Progenitor cell of endocrine pancreas (in vitro differentiated cells): ENCODE measurements at regions not wholly inside any gene's neighbourhood (a gene's known extent, or its start where the extent isn't known, plus 50 kb on each side); places are given as distances from the start of the nearest gene placed in this dataset.

Source experiments
- DNase-seq: peaks from one replicate; pipeline ENCODE4 v3.0.0; 2021; ENCODE audit warnings: low spot score; ENCODE audit not compliant: unreplicated experiment
- H3K27ac Mint-ChIP-seq: 2 replicates; pipeline ENCODE4 v1.8.0; 2021; ENCODE audit warnings: mild to moderate bottlenecking, moderate library complexity, mixed read lengths
- H3K27me3 Mint-ChIP-seq: 2 replicates; pipeline ENCODE4 v1.8.0; 2021; ENCODE audit warnings: mixed read lengths
- H3K36me3 Mint-ChIP-seq: 2 replicates; pipeline ENCODE4 v1.8.0; 2022; ENCODE audit warnings: mixed read lengths; ENCODE audit not compliant: insufficient read depth
- H3K4me1 Mint-ChIP-seq: 2 replicates; pipeline ENCODE4 v1.8.0; 2021; ENCODE audit warnings: low read depth, mixed read lengths
- H3K4me3 Mint-ChIP-seq: 2 replicates; pipeline ENCODE4 v1.8.0; 2021; ENCODE audit warnings: low read depth, mild to moderate bottlenecking, moderate library complexity, mixed read lengths
- H3K9me3 Mint-ChIP-seq: 2 replicates; pipeline ENCODE4 v1.8.0; 2021; ENCODE audit warnings: low read depth, mixed read lengths
- TF ChIP-seq, protein P1 (sequence below): fragments of 200-600 bp; sonication (generic); IDR thresholded peaks from one replicate; pipeline ENCODE4 v1.5.0; 2021; ENCODE audit warnings: antibody characterized with exemption, mild to moderate bottlenecking; ENCODE audit not compliant: unreplicated experiment

DNA sequence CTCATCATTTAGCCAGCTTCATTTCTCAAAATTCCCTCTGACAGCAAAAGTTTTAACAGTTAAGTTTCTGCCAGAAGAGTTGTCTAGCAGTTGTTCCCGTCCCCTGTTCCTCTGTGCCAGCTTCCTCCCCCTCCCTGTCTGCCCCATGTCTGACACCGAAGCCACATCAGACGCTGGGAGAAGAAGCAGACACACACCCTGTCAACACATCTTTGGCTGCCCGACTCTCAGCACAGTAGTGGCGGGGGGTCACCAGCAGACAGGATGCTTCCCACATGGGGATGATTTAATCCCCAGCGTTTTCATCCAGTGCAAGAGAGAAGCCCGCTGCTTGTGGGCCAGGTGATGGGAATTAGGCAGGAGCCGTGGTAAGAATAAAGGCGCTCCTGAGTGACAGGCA is 379.4 kb upstream of the RUNX1 start:
- TF ChIP-seq, protein P1, sequence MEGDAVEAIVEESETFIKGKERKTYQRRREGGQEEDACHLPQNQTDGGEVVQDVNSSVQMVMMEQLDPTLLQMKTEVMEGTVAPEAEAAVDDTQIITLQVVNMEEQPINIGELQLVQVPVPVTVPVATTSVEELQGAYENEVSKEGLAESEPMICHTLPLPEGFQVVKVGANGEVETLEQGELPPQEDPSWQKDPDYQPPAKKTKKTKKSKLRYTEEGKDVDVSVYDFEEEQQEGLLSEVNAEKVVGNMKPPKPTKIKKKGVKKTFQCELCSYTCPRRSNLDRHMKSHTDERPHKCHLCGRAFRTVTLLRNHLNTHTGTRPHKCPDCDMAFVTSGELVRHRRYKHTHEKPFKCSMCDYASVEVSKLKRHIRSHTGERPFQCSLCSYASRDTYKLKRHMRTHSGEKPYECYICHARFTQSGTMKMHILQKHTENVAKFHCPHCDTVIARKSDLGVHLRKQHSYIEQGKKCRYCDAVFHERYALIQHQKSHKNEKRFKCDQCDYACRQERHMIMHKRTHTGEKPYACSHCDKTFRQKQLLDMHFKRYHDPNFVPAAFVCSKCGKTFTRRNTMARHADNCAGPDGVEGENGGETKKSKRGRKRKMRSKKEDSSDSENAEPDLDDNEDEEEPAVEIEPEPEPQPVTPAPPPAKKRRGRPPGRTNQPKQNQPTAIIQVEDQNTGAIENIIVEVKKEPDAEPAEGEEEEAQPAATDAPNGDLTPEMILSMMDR, result no peak
- DNase-seq, result no peak
- Mint-ChIP-seq H3K27ac (no peak overlapping the region), H3K27me3 (peaks cover 35% of the 10 kb centered on the region), H3K36me3 (no peaks in the 10 kb centered on the region), H3K9me3 (peaks cover 13% of the 10 kb centered on the region), H3K4me1 (no peaks in the 10 kb centered on the region), H3K4me3 (no peak overlapping the region)

DNA sequence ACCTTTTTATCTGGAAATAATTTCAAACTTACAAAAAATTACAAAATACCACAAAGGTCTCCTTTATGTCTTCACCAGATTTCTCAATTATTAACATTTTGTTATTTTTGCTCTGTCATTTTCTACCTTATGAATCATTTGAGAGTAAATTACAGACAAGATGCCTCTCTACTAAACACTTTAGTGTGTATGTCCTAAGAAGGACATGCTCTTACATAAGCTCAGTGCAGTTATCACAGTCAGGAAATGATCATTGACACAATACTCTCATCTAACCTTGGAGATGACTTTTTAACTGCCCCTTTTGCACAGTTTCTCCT is 378.9 kb upstream of the RUNX1 start:
- no peak overlapping the region for H3K27ac Mint-ChIP-seq
- H3K4me1 Mint-ChIP-seq, result no peaks in the 10 kb centered on the region
- no peak for DNase-seq
- H3K27me3 Mint-ChIP-seq, result peaks cover 35% of the 10 kb centered on the region
- H3K36me3 Mint-ChIP-seq, result no peaks in the 10 kb centered on the region
- TF ChIP-seq, protein P1, result no peak
- H3K9me3 Mint-ChIP-seq, result peaks cover 9% of the 10 kb centered on the region
- no peak overlapping the region for H3K4me3 Mint-ChIP-seq

DNA sequence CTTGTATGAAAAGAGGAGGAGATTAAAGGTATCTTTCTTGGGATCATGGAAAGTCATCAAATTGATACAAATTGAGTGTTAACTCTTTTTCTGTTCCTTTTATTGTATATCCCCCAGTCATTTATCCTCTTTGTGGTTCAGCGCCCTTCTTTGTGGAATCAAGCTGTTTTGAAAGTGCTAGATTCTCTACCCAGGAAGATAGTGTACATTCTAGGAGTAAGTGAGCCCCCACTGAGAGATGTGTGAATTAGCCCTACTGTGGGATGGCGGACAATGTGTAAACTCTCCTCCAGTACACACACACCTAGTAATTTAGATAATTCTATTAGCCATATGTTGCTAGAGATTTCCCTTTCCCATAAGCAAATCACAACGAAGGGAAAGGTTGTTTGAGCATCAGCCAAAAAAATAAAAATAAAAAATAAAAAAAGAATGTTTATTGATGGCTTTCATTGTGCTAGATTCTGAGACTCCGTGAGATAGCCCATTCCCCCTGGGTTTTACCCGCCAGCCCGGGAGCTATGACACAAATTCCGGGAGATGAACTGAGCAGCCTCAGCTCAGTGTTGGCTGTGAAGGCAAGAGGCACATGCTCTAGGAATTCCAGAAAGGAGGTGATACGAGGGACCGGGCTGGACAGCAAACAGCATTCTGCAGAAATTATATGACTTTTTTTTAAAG is 378.4 kb upstream of the RUNX1 start:
- Mint-ChIP-seq H3K36me3 (no peaks in the 10 kb centered on the region), H3K4me1 (no peaks in the 10 kb centered on the region), H3K27ac (no peak overlapping the region), H3K4me3 (no peak overlapping the region), H3K9me3 (peaks cover 8% of the 10 kb centered on the region), H3K27me3 (peaks cover 35% of the 10 kb centered on the region)
- TF ChIP-seq, protein P1, result no peak
- DNase-seq, result no peak

DNA sequence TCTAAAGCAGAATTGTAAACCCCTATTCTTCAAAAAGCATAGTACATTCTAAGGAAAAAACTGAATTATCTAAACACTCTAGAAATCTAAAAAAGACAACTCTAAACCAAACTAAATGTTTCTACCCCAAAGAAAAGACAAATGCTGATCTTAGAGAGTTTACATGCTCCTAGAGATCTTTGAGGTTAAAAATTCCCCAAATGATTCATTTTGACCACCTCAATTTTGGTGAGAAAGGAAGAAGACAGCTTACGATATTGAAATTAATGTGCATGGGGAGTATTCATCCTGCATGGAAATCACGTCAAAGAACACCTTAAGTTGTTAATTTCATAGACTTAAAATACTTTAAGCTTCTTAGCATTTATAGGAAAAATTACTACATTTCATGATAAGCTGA is 377.8 kb upstream of the RUNX1 start:
- Mint-ChIP-seq H3K27ac (no peak overlapping the region), H3K9me3 (peaks cover 12% of the 10 kb centered on the region), H3K4me1 (no peaks in the 10 kb centered on the region), H3K36me3 (no peaks in the 10 kb centered on the region), H3K4me3 (no peak overlapping the region), H3K27me3 (peaks cover 35% of the 10 kb centered on the region)
- no peak for DNase-seq
- TF ChIP-seq, protein P1, result no peak

DNA sequence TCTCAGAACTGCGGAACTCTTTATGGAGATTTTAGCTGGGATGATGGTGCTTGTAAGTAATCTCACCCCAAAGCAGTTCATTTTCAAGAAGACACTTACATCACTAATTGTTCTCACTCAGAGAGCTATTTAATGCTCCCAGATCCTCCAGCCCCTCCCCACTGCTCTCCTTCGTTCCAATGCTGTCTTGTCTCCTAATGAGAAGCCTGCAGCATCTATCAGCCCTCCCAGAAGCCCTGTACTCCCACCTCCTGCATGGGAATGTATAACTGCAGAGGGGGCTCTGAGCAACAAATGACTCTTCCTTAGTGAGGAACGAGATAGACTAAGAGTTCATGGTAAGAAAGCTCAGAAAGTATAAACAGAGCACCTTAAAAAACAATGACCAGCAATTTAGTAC is 377.4 kb upstream of the RUNX1 start:
- Mint-ChIP-seq H3K4me3 (no peak overlapping the region), H3K27me3 (peaks cover 35% of the 10 kb centered on the region), H3K36me3 (no peaks in the 10 kb centered on the region), H3K9me3 (peaks cover 15% of the 10 kb centered on the region), H3K27ac (no peak overlapping the region), H3K4me1 (no peaks in the 10 kb centered on the region)
- no peak for DNase-seq
- TF ChIP-seq, protein P1, result no peak
